ELF-1 (cell line): ENCODE measurements at regions not wholly inside any gene's neighbourhood (a gene's known extent, or its start where the extent isn't known, plus 50 kb on each side); places are given as distances from the start of the nearest gene placed in this dataset.

Experiments used
- DNase-seq: peaks from one replicate; pipeline ENCODE4 v3.0.0-alpha.2; 2016; ENCODE audit warnings: low read depth, low spot score

DNA sequence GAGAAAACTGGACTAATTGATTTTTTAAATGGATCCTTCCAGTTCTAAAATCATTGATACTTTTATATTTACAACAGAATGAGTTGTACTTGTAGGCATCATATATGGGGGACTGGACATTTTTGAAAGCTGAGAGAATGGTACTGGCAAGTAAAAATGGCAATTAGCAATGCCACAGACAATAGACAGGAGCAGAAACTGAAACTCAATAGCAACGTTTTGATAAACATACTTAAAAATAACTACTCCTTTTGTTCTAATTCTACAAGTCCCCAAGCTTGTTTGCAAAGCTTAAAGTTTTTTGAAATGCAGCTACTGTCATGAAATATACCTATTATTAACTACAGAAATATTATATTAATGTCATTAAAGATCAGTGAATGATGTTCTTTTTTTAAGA lies 52.8 kb upstream of the FBXL7 start:
- no peak for DNase-seq

GRCh38 chr5:15446552-15446951 lies 53.4 kb upstream of the FBXL7 start:
- DNase-seq = no peak

DNA sequence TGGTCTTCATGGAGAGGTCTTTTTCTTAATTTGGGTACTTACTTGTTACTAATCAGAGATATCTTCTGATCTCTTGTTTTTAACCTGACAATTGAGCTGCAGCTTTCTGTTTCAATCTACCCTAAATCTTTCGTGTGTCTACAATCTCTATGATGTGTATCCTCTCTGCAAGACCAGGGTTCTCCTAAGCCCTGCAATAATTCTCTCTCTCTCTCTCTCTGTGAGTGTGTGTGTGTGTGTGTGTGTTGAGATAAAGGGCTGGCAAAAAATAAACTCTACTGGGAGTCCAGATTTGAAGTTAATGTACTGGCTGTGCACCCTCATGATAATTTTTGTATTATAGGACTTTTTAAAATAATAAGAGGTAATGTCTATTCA lies 57.8 kb upstream of the FBXL7 start:
- no peak for DNase-seq

DNA sequence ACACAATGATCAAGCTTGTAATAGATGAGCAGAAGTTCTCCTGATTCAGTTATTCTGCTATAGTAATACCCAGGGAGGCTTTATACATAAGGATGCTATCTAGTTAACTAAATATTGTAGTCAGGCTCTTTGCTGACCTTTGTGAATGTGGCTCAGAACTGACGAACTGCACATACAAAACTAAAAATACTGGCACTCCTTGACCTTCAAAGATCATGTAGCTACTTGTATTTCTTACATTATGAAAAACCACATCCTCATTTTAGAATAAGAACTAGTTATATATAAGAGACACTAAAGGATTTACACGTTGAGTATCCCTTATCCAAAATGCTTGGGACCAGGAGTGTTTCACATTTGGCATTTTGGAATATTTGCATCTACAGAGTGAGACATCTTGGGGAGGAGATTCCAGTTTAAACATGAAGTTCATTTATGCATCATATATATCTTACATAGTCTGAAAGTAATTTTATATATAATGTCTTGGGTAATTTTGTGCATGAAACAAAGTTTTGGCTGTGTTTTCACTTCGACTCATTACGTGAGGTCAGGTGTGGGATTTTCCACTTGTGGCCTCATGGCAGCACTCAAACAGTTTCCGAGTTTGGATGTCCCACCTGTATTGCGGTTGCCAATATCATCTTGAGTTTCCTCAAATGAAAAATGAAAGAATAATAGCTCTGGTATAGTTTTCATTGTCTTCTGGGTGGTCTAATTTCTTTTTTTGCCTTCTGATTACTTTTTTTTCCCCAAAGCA lies 58.4 kb upstream of the FBXL7 start:
- no peak for DNase-seq

GRCh38 chr5:15440434-15440833 lies 59.5 kb upstream of the FBXL7 start:
- no peak for DNase-seq

DNA sequence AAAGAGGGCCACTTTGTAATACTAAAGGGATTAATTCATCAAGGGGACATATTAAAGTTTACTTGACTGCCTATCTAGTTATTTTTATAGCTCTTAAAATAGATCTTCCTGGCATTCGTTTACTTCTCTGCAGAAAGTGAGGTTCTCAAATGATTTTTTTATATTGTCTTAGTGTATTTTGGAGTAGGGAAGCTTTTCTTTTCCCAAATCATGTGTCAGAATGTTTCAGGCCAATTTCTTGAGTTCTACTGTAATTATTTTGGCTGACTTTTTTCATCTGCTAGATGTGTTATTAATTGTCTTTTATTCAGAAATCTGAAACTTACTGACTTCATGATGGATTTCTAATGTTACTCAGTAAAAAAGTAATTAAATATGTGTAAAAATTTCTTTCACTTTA lies 60.2 kb upstream of the FBXL7 start:
- DNase-seq = no peak

DNA sequence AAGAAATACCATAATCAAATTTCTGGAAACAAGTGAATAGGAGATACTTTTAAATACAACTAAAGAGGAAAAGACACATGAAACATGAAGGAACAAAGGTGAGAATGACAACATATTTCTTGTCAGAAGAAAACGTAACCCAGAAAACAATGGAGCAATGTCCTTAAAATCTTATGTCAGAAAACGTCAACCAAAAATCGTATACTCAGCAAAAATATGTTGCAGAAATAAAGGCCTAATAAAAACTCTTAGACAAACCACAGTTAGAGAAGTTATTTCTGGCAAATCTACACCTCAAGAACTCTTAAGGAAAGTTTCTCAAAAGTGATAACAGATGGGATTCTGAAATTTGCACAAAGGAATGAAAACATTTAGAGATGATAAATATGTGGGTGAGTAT lies 66.3 kb upstream of the FBXL7 start:
- no peak for DNase-seq

DNA sequence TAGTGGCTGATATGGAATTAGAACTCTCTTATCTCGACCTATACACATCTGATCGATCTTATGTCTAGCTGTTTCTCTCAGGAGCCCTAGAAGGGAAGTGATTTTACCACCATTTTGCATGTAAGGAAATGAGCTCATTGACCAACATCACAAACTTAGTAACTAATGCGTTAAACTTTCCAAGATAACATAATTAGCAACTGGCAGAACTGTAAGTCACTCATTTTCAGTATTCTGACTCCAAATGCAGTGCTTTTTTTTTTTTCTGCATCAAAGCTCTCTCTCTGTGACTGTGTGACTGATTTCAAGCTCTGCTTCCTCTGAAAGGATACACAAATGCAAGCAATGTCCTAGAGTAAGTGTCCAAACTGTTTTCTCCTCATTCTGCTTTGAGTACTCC lies 68.1 kb upstream of the FBXL7 start:
- no peak for DNase-seq

DNA sequence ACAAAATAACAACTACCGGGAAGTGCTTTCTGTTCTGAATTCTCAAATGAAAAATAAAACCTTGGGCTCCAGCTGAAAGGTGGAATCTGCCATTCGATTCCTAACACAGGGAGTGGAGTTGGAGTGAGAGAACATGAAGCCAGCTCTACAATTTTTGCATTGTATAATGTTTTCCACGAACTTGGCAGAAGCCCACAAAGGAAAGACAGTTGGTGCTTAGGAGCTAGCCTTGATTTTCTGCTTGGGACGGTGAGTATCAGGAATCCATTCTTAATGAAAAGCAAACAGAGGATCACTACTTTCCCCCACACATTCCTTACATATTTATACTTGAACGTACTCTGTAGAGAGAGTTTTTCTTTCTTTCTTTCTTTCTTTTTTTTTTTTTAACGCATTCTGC lies 74.2 kb upstream of the FBXL7 start:
- no peak for DNase-seq

DNA sequence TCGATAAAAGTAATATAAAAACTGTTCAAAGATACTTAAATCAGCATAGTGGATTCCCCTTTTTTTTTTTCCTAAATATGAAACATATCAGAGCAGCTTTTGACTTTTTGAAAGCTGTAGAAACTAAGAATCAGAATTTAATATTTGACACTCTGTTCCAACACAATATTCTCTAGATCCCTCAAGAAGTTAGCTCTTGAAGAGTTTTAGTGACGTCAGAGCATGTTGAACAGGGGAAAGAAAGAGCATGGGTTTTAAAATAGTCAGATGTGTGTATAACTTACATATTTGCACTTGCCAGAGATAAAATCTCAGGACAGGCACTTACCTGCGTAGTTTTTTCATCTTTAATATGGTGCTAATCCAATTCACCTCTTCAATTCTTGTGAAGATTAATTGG lies 75.2 kb upstream of the FBXL7 start:
- no peak for DNase-seq

GRCh38 chr5:15421921-15422412 lies 78.0 kb upstream of the FBXL7 start:
- no peak for DNase-seq

DNA sequence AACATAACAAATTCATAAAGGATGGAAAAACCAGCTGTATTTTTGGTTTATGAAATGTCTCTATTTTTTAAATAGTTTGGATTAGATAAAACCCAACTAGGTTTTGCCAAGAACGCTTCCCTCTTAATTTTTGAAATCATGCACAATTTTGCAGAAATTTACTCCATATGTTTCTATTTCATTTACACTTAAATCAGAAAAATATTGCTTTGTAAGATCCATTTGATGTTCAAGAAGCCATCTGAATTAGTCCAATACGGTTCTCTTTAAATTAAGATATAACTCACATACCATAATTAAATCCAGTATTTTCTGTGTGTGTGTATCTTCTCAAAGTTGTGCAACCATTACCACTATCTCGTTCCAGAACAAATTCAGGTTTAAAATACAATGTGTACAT lies 78.6 kb upstream of the FBXL7 start:
- no peak for DNase-seq

GRCh38 chr5:15420201-15420600 lies 79.8 kb upstream of the FBXL7 start:
- DNase-seq = no peak

DNA sequence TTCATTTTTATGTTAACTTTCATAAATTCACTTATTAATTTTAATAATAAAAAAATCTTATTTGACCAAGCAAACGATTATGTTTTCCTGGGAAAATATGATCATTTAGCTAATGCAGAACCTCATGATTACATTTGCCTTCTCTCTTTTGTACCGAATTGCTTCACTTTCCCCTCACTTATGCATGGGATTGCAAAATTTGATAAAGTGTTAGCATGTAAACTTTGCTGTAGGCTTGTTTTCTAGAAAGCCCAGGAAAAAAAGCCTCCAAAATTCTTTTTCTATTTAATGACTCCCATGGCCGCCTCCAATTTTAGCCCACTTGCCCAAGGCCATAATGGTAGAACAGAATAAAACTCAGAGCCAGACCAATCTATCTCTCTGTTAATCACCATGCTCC lies 82.8 kb upstream of the FBXL7 start:
- DNase-seq = no peak

DNA sequence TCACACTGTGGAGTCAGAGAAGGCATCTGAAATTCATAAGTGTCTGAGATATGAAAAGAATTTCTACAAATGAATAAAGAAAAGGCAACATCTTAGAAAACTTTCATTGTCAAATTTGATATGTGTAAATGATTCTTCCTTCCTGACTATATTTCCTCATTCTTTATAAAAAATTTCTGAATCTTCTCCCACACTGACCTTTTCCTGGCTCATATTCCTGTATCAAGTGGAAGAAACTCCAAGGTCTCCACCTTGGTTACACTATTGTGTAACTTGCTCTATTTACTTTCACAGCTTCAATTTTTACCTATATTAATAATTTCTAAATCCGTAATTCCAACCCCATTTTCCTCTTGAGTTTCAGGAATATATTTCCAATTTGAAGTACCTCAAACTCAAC lies 93.5 kb upstream of the FBXL7 start:
- DNase-seq = no peak

GRCh38 chr5:15393146-15393545 lies 106.8 kb upstream of the FBXL7 start:
- DNase-seq = no peak

- DNase-seq = no peak
These were observed 108.1 kb upstream of the FBXL7 start for GRCh38 chr5:15391704-15392397.

- DNase-seq = no peak
These were observed 111.1 kb upstream of the FBXL7 start for GRCh38 chr5:15388866-15389265.

DNA sequence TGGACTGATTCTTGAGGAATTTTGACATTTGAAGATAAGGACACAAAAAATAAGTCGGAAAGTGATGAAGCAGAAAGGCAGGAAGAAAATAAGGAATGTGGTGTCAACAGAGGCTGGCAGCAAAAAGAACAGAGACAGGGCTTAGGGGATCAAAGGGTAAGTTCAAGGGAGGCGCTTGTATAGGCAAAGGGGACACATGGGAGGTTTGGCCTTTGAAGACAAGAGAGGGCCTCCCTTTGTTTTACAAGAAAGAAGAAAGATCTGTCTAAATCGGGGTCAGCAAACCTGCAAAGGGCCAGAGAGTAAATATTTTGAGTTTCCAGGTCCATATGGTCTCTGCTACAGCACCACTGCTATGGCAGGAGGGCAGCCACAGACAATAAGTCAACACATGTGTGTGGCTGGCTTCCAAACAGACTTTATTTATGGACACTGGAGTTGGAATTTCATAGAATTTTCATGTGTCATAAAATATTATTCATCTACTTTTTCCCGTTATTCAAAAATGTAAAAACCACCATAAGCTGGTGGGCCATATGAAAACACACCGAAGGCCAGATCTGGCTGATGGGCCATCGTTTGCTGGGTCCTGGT lies 112.0 kb upstream of the FBXL7 start:
- DNase-seq = no peak

- DNase-seq = no peak
These were observed 113.9 kb upstream of the FBXL7 start for GRCh38 chr5:15386122-15386521.

DNA sequence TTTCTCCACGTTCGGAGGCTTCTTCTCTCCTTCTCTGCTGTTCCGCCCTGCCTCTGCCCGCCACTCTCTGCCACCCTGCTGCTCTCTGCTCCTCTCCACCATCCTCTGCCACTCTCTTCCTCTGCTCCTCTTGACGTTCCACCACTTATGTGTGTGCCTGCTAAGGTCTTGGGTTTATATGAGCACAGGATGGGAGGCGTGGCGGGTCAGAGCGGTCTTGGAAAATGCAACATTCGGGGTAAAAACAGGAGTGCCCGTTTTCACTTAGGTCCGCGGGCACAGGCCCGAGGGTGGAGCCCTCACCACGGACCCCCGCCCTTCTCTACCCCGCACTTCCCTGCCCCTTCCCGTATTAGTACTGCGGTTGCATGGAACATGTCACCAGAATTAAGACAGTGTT lies 114.4 kb upstream of the FBXL7 start:
- DNase-seq = no peak

GRCh38 chr5:15385037-15385436 lies 114.9 kb upstream of the FBXL7 start:
- no peak for DNase-seq

- DNase-seq = no peak
These were observed 115.4 kb upstream of the FBXL7 start for GRCh38 chr5:15384581-15384980.
